ENCODE measurements at regions not wholly inside any gene's neighbourhood (a gene's known extent, or its start where the extent isn't known, plus 50 kb on each side); places are given as distances from the start of the nearest gene placed in this dataset.
"Not testable (repeated sequence)": the region's sequence is repeated elsewhere in the genome, so short reads cannot be mapped to it uniquely, and the experiment has no call there.

DNA sequence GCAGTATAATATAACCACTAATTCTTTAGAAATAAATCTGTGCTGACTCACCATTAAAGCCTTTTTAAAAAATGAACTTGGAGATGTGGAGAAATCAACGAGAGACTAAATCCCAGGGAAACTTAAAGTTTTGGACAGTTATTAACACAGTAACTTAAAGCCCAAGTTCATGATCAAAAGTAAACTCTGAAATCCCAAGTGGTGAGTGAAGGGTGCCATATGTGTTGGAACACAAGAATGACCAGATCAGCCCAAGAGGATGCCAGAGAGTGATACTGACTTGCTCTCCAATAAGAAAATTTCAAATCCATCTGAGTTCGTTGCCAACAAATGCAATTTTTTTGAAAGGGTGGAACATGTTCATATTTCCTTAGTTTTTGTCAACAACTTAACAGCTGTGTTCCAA is 838.1 kb upstream of the ACVR2A start:
- Mint-ChIP-seq H3K9me3 (no peaks in the 10 kb centered on the region), H3K36me3 (ENCODE audit: low read depth) (no peaks in the 10 kb centered on the region), H3K4me1 (no peaks in the 10 kb centered on the region), H3K4me3 (no peak overlapping the region), H3K27ac (no peak overlapping the region), H3K27me3 (peaks cover 2% of the 10 kb centered on the region)
- intact Hi-C loops (cut with micrococcal nuclease): no loop called here
- DNase-seq: no peak

DNA sequence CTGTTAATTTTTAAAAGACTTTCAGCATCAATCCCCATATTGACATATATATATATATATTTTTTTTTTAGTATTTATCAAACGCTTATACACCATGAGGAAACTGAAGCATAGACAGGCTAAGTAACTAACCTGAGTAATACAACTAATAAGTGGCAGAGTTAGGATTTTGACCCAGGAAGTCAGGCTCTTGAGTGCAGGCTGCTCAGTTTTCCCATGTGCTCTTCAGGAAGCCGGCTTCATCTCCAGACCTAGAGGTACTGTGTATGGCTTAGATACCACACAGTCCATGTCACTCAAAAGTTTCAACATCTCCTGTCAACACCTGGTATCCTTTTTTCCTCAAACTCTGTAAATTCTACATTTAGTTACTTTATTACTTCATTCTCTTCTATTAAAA is 841.7 kb upstream of the ACVR2A start:
- no peak for DNase-seq
- Mint-ChIP-seq H3K36me3 (ENCODE audit: low read depth) (no peaks in the 10 kb centered on the region), H3K4me3 (no peak overlapping the region)

DNA sequence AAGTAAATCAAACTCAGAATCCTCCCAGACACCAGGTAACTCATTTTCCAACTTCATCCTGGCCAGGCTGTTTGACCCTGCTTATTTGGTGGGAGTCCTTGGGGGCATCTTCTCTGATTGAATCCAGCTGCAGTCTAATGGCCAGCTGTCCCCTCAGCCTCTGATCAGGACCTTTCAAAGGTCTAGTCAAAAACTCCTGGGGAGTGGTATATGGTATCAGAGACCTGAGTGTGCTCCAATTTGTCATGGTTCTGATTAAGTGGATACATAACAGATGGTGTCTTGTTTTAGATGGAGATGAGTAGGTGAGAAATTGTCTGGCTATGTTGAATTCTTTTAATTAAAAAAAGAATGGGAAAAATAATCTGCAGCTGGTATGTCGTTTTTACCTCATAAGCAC is 842.6 kb upstream of the ACVR2A start:
- peaks cover under 1% of the 10 kb centered on the region for H3K27me3 Mint-ChIP-seq
- DNase-seq: no peak
- H3K36me3 Mint-ChIP-seq (ENCODE audit: low read depth): no peaks in the 10 kb centered on the region
- no peak overlapping the region for H3K4me3 Mint-ChIP-seq
- H3K9me3 Mint-ChIP-seq: no peaks in the 10 kb centered on the region
- intact Hi-C loops (cut with micrococcal nuclease): no loop called here
- no peaks in the 10 kb centered on the region for H3K4me1 Mint-ChIP-seq
- H3K27ac Mint-ChIP-seq: no peak overlapping the region

More for the DNA sequence above, 841.7 kb upstream of the ACVR2A start:
- Mint-ChIP-seq H3K9me3 (no peaks in the 10 kb centered on the region), H3K27ac (no peak overlapping the region), H3K4me1 (no peaks in the 10 kb centered on the region), H3K27me3 (peaks cover 2% of the 10 kb centered on the region)
- intact Hi-C loops (cut with micrococcal nuclease): no loop called here

DNA sequence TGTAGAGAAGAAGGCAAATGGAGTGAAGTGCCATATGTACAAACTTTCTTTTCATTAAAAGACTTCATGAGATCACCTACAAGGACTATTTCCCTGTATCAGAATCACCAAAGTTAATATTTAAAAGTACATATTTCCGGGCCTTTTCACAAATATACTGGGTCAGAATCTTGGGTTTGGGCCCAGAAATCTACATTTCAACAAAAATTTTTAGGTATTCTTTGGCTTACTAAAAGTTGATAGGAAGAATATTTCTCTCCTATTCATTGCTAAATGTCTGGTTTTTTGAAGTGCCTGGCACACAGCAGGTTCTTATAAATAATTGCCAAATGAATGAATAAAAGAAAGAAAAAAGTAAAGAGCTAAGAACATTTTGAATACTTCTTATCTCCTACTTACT is 843.8 kb upstream of the ACVR2A start:
- Mint-ChIP-seq H3K27ac (no peak overlapping the region), H3K4me1 (no peaks in the 10 kb centered on the region), H3K27me3 (no peaks in the 10 kb centered on the region), H3K4me3 (no peak overlapping the region), H3K36me3 (ENCODE audit: low read depth) (no peaks in the 10 kb centered on the region), H3K9me3 (no peaks in the 10 kb centered on the region)
- intact Hi-C loops (cut with micrococcal nuclease): no loop called here
- DNase-seq: no peak

DNA sequence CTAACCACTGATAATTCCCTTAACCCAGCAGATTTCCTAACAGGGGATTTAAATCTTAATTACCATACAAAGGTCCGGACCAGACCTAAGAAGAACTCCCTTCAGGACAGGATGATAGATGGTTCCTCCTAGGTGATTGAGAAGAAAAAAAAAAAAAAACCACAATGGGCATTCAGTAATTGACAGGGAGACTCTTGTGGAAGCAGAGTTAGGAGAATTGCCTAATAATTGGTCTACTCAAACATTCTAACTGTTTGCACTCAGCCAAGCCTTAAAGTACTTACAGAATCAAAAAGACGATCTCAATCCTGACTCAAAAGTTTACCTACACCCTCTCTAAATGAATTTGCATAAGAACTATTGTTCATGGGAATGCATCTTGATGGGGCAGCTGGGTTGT is 844.7 kb upstream of the ACVR2A start:
- H3K4me3 Mint-ChIP-seq; H3K4me1 Mint-ChIP-seq; H3K36me3 Mint-ChIP-seq (ENCODE audit: low read depth); DNase-seq; H3K27me3 Mint-ChIP-seq; H3K9me3 Mint-ChIP-seq; intact Hi-C loops (cut with micrococcal nuclease); H3K27ac Mint-ChIP-seq: not testable (repeated sequence)

DNA sequence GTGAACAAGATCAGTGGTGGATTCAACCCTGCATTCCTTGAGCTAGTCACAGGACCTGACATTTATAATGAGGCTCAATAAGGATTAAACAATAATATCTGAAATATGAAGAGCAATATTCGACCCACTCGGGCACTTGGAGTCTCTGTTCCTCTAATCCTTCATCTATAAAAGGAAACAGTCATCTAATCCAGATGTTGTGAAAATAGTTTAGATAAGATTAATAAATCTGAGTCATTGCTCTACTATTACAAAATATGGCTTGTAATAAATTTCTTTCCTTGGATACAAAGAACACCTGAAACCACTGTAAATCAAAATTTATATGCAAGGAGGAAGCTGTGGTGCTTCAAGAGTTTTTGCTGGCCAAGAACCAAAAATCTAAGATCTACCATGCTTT is 846.9 kb upstream of the ACVR2A start:
- H3K9me3 Mint-ChIP-seq: no peaks in the 10 kb centered on the region

DNA sequence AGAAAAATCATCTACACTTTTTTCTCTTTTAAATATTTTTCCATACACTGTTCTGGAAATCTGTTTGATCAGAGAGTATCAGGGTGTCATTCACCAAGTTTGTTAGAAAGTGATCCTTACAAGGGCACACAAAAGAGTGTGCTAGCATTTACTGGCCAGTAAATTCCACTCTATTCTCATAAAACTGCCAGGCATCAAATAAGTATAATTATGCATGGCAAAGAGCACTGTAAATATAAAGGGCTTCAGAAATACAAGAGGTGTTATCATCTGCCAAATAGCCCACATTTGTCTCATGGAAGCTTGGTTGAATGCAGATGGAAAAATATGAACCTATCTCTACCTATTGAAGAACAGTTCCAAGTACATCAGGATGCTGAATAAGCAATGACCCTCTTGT is 847.3 kb upstream of the ACVR2A start:
- Mint-ChIP-seq H3K4me3 (no peak overlapping the region), H3K36me3 (ENCODE audit: low read depth) (no peaks in the 10 kb centered on the region), H3K4me1 (no peaks in the 10 kb centered on the region), H3K27ac (no peak overlapping the region), H3K27me3 (no peaks in the 10 kb centered on the region), H3K9me3 (no peaks in the 10 kb centered on the region)
- intact Hi-C loops (cut with micrococcal nuclease): no loop called here
- DNase-seq: no peak

More for the DNA sequence above, 846.9 kb upstream of the ACVR2A start:
- Mint-ChIP-seq H3K27ac (no peak overlapping the region), H3K27me3 (no peaks in the 10 kb centered on the region), H3K4me3 (no peak overlapping the region), H3K4me1 (no peaks in the 10 kb centered on the region), H3K36me3 (ENCODE audit: low read depth) (no peaks in the 10 kb centered on the region)
- DNase-seq: no peak
- intact Hi-C loops (cut with micrococcal nuclease): no loop called here

DNA sequence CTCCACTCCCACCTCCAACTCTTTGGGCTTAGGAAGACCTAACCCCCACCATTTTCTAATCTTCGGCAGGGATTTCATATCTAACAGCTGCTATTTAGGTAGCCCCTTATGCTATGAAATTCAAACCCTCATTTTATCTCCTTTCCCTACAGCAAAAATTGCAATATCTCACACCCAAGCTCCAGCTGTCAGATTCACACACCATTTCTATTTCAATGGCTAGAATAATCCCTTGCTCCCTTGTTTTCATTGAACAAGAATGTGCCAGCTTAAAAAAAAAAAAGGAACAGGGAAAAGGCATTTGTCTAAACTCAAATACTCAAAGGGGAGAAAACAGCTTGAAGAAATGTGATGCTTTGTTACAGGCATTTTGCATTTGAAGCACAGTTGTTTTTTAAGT is 850.6 kb upstream of the ACVR2A start:
- no peaks in the 10 kb centered on the region for H3K4me1 Mint-ChIP-seq
- no peaks in the 10 kb centered on the region for H3K36me3 Mint-ChIP-seq (ENCODE audit: low read depth)
- H3K9me3 Mint-ChIP-seq: no peaks in the 10 kb centered on the region
- intact Hi-C loops (cut with micrococcal nuclease): no loop called here
- H3K27me3 Mint-ChIP-seq: no peaks in the 10 kb centered on the region
- H3K4me3 Mint-ChIP-seq: no peak overlapping the region
- no peak overlapping the region for H3K27ac Mint-ChIP-seq
- DNase-seq: no peak

DNA sequence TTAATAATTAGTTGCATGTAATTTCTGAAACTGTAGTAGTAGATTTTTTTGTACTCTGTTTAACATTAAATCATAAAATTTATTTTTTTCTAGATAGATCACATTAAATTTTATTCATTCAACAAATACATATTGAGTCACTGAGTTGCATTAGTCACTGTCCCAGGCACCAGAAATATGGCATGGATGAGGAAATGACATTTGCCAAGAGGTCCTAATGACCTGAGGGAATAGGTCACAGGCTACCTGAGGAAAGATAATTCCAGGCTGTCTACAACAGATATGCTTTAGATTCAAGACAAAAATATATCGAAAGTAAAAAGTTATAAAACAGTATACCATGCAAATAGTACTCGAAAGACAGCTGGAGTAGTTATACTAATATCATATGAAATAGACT is 852.4 kb upstream of the ACVR2A start:
- no peak for DNase-seq
- H3K27me3 Mint-ChIP-seq: no peaks in the 10 kb centered on the region
- no peaks in the 10 kb centered on the region for H3K4me1 Mint-ChIP-seq
- H3K9me3 Mint-ChIP-seq: no peaks in the 10 kb centered on the region
- no peak overlapping the region for H3K27ac Mint-ChIP-seq
- H3K36me3 Mint-ChIP-seq (ENCODE audit: low read depth): no peaks in the 10 kb centered on the region
- intact Hi-C loops (cut with micrococcal nuclease): no loop called here
- H3K4me3 Mint-ChIP-seq: no peak overlapping the region

DNA sequence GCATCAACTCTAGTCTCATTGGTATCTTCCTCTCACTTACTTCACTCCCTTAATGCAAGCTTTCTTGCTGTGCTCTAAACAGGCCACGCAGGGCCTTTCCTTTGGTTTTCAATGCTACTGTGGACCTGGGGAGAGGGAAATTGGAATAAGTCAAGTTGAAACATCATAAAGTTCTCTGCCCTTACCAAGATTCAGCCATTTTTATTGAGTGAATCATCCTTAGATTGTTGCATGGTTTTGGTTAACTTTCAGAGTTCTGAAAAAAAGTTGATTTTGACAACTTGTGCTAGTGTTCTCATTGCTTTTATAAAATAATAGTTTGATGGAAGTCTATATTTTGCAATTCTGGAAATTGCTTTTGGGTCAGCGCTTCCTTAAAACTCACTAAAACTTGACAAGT is 852.8 kb upstream of the ACVR2A start:
- Mint-ChIP-seq H3K4me3 (no peak overlapping the region), H3K27me3 (no peaks in the 10 kb centered on the region), H3K9me3 (no peaks in the 10 kb centered on the region), H3K36me3 (ENCODE audit: low read depth) (no peaks in the 10 kb centered on the region), H3K4me1 (no peaks in the 10 kb centered on the region), H3K27ac (no peak overlapping the region)
- DNase-seq: no peak
- intact Hi-C loops (cut with micrococcal nuclease): no loop called here

DNA sequence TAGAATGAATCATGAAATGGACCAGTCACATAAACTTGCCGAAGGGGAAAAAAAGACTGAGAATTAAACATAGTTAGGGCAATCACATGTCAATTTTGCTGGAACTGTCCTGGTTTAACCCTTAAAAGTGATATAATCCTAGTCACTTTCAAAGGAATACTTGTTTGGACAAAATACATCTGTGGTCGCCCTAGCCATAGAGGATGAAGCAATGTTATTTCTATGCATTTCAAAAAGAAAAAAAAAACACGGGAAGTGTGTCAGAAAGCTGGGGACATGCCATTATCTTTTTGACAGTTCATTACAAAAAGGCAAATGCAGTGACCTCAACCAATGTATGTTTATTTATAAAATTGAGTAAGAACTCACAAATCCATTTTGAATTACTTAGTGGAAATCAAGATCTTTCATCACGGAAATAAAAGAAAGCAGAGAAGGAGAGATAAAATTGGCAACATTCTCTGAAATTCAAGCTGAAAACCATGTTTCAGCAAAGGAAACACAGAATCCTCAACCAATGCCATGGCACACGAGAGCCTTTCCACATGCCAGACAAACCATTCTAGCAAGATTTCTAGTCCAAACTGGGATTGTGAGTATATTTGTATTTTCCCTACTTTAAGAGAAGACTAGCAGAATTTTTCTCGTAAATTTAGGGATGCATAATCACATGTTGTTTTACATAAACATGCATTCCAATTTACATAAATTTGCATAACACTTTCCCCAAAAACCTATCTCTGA is 854.3 kb upstream of the ACVR2A start:
- Mint-ChIP-seq H3K36me3 (ENCODE audit: low read depth) (no peaks in the 10 kb centered on the region), H3K4me1 (no peaks in the 10 kb centered on the region), H3K27ac (no peak overlapping the region), H3K27me3 (no peaks in the 10 kb centered on the region), H3K4me3 (no peak overlapping the region), H3K9me3 (no peaks in the 10 kb centered on the region)
- DNase-seq: no peak
- intact Hi-C loops (cut with micrococcal nuclease): no loop called here

DNA sequence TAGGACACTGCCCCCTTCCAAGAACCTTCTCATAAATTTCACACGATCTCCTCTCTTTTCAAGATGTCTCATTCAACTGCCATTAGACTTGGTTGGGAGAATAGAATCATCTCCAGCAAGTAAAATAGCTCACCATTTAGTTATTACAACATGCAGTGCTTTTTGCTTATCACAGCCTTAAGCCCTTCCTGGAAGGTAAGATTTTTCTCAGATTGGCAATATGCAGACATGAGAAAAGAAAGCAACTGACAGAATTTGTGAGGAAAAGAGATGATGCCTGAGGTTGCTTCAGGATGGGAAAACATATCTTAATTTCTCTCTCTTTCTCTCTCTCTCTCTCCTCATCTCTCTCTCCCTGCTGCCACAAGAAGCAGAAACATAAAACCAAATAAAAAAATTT is 855.1 kb upstream of the ACVR2A start:
- Mint-ChIP-seq H3K27me3 (no peaks in the 10 kb centered on the region), H3K4me3 (no peak overlapping the region), H3K27ac (no peak overlapping the region), H3K9me3 (no peaks in the 10 kb centered on the region), H3K36me3 (ENCODE audit: low read depth) (no peaks in the 10 kb centered on the region), H3K4me1 (no peaks in the 10 kb centered on the region)
- no peak for DNase-seq
- intact Hi-C loops (cut with micrococcal nuclease): no loop called here

DNA sequence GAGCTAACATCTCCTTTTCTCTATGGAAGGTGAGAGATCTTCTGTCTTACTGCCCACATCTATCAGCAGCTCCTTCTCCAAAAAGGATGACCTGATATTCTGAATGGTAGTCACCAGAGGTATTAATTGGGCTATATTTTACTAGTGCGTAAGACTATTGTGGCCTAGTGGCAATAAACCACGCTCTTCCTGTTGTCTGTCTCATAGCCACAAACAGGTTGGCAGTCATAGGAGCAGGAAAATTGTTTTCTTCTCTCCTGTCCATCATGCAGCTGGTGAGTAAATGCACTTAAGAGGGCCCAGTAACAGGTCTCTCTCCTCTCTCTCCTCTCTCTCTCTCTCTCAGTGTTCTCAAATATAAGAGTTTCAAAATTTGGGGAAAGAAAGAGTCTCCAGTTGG is 856.8 kb upstream of the ACVR2A start:
- Mint-ChIP-seq H3K36me3 (ENCODE audit: low read depth) (no peaks in the 10 kb centered on the region), H3K9me3 (no peaks in the 10 kb centered on the region), H3K4me1 (no peaks in the 10 kb centered on the region), H3K4me3 (no peak overlapping the region), H3K27me3 (no peaks in the 10 kb centered on the region), H3K27ac (no peak overlapping the region)
- DNase-seq: no peak
- intact Hi-C loops (cut with micrococcal nuclease): no loop called here

DNA sequence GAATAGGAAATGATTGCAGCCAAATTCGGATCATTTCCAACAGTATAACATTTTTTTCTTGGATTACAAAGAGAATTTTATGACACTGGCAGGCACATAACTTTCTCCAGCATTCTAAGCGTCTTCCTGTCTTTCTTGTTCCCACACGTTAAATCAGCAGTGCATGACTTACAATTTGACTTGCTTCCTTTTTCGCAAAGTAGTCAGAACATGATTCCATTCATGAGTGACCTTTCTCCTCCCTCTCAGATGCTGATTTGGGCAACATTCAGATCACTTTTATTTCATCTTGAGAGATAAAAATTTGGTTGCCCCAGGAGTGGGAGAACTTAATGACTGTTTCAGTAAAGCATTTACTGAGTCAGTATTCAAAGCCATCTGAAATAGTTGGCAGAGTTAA is 858.7 kb upstream of the ACVR2A start:
- no peaks in the 10 kb centered on the region for H3K4me1 Mint-ChIP-seq
- H3K36me3 Mint-ChIP-seq (ENCODE audit: low read depth): no peaks in the 10 kb centered on the region
- H3K9me3 Mint-ChIP-seq: no peaks in the 10 kb centered on the region
- intact Hi-C loops (cut with micrococcal nuclease): no loop called here
- no peak overlapping the region for H3K27ac Mint-ChIP-seq
- no peak overlapping the region for H3K4me3 Mint-ChIP-seq
- no peaks in the 10 kb centered on the region for H3K27me3 Mint-ChIP-seq
- DNase-seq: no peak

DNA sequence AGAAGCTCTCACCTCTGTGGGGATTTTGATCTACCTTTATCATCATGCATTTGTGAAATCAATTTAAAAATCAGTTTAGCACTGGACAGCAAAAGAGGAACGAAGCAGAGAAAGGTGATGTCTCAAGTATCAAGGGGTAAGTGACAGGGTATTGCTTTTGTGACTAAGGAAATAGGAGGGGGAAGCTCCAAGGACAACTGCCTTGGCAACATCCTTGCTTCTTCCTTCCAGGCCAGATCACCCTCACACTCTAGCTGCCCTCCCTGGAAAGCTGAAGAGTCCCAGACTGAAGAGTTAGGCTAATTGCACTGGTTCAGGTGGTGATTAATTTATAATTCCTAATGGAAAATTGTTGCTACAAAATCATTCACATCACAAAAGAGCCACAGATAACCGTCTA is 859.1 kb upstream of the ACVR2A start:
- DNase-seq: no peak
- no peak overlapping the region for H3K27ac Mint-ChIP-seq
- intact Hi-C loops (cut with micrococcal nuclease): no loop called here

More for the DNA sequence above, 859.1 kb upstream of the ACVR2A start:
- H3K9me3 Mint-ChIP-seq: no peaks in the 10 kb centered on the region
- H3K4me1 Mint-ChIP-seq: no peaks in the 10 kb centered on the region
- no peak overlapping the region for H3K4me3 Mint-ChIP-seq
- H3K27me3 Mint-ChIP-seq: no peaks in the 10 kb centered on the region
- H3K36me3 Mint-ChIP-seq (ENCODE audit: low read depth): no peaks in the 10 kb centered on the region
